H1 (cell line): ENCODE measurements at regions not wholly inside any gene's neighbourhood (a gene's known extent, or its start where the extent isn't known, plus 50 kb on each side); places are given as distances from the start of the nearest gene placed in this dataset.

Source experiments
- CTCF ChIA-PET: fragments of 300-600 bp; sonication (Branson Sonifier 250); formaldehyde crosslinking; loops from one replicate; lab custom pipeline; 2021; ENCODE audit not compliant: partially characterized antibody; lab: Charles Lee
- POLR2A ChIA-PET: fragments of 300-600 bp; sonication (Branson Sonifier 250); formaldehyde crosslinking; loops from one replicate; lab custom pipeline; 2021; ENCODE audit warnings: inconsistent platforms; ENCODE audit not compliant: partially characterized antibody; lab: Charles Lee
- DNase-seq, 2 experiments: peaks; one replicate each; pipeline versions ENCODE4 v3.0.0 to v3.0.0-alpha.2; 2010 to 2022; ENCODE audit warnings: low spot score in 2 of 2, low read depth in 1 of 2, mixed read lengths in 1 of 2
- FAIRE-seq: peaks from 2 replicates; lab custom pipeline; 2011; peaks lifted over from hg19 to GRCh38; lab: Jason Lieb, UNC
- H2AFZ ChIP-seq: 2 replicates; pipeline ENCODE4 v1.8.1; 2012; ENCODE audit warnings: low read length, inconsistent platforms
- H2AK5ac ChIP-seq: 2 replicates; pipeline ENCODE4 v1.6.1; 2013; ENCODE audit warnings: low read depth, low read length
- H2BK120ac ChIP-seq: replicated peaks from 2 replicates; pipeline ENCODE3; 2013; ENCODE audit warnings: low read depth, low read length, inconsistent platforms
- H2BK12ac ChIP-seq: 2 replicates; pipeline ENCODE4 v1.6.1; 2013; ENCODE audit warnings: low read depth, low read length
- H2BK15ac ChIP-seq: 2 replicates; pipeline ENCODE4 v1.6.1; 2013; ENCODE audit warnings: low read length
- H2BK20ac ChIP-seq: 2 replicates; pipeline ENCODE4 v1.6.1; 2013; ENCODE audit warnings: low read length
- H2BK5ac ChIP-seq: 2 replicates; pipeline ENCODE4 v1.6.1; 2013; ENCODE audit warnings: low read depth, low read length
- H3K14ac ChIP-seq: 2 replicates; pipeline ENCODE4 v1.6.1; 2013; ENCODE audit warnings: inconsistent platforms; ENCODE audit not compliant: insufficient read length
- H3K18ac ChIP-seq: 2 replicates; pipeline ENCODE4 v1.6.1; 2013; ENCODE audit warnings: low read length; ENCODE audit errors: extremely low read depth
- H3K23ac ChIP-seq: 2 replicates; pipeline ENCODE4 v1.6.1; 2013; ENCODE audit warnings: inconsistent platforms; ENCODE audit not compliant: insufficient read length
- H3K23me2 ChIP-seq: 2 replicates; pipeline ENCODE4 v1.6.1; 2013; ENCODE audit warnings: low read depth, low read length
- H3K27ac ChIP-seq: 2 replicates; pipeline ENCODE4 v1.6.1; 2011; ENCODE audit warnings: low read depth, low read length, inconsistent platforms
- H3K27me3 ChIP-seq, 4 experiments: replicated peaks in 1 of 4; 1 replicate in 1 of 4; 2 replicates in 3 of 4; pipeline versions ENCODE4 v1.6.1 to v1.8.1; 2011 to 2013; ENCODE audit warnings: low read length in 3 of 4, mild to moderate bottlenecking in 3 of 4, inconsistent platforms in 2 of 4, mixed read lengths in 2 of 4, moderate library complexity in 1 of 4; ENCODE audit not compliant: control insufficient read depth in 3 of 4, insufficient read depth in 3 of 4; ENCODE audit errors: extremely low read depth in 1 of 4
- H3K36me3 ChIP-seq, 4 experiments: 2 replicates each; pipeline versions ENCODE4 v1.6.1 to v1.8.1; 2011 to 2013; ENCODE audit warnings: mild to moderate bottlenecking in 4 of 4, low read length in 3 of 4, moderate library complexity in 2 of 4, control low read depth in 1 of 4, inconsistent platforms in 1 of 4; ENCODE audit not compliant: insufficient read depth in 4 of 4, control insufficient read depth in 2 of 4
- H3K4ac ChIP-seq: replicated peaks from 2 replicates; pipeline ENCODE3; 2013; ENCODE audit warnings: low read length, low read depth, mixed read lengths, inconsistent platforms; ENCODE audit not compliant: insufficient read length
- H3K4me1 ChIP-seq, 4 experiments: replicated peaks in 1 of 4; 1 replicate in 1 of 4; 2 replicates in 3 of 4; pipeline versions ENCODE4 v1.6.1 to v1.8.1; 2011 to 2013; ENCODE audit warnings: low read length in 3 of 4, inconsistent platforms in 2 of 4, mixed read lengths in 1 of 4; ENCODE audit not compliant: insufficient read depth in 4 of 4, control insufficient read depth in 3 of 4
- H3K4me2 ChIP-seq, 2 experiments: 2 replicates each; pipeline versions ENCODE4 v1.6.1 to v1.8.1; 2011 to 2013; ENCODE audit warnings: low read depth in 2 of 2, low read length in 2 of 2, control low read depth in 1 of 2, inconsistent platforms in 1 of 2, mild to moderate bottlenecking in 1 of 2; ENCODE audit not compliant: insufficient read depth in 1 of 2
- H3K4me3 ChIP-seq, 4 experiments: fragments of 200-600, 300-600 bp in 1 of 4; sonication (generic), shearing (Covaris generic), sonication (Bioruptor Twin) in 1 of 4; 2 replicates each; pipeline versions ENCODE4 v1.5.1 to v1.8.1; 2011 to 2016; ENCODE audit warnings: low read length in 4 of 4, low read depth in 3 of 4, control low read depth in 2 of 4, inconsistent platforms in 2 of 4, mild to moderate bottlenecking in 2 of 4, mixed read lengths in 1 of 4, moderate library complexity in 1 of 4; ENCODE audit not compliant: insufficient read depth in 2 of 4; ENCODE audit errors: extremely low read depth in 1 of 4
- H3K56ac ChIP-seq: replicated peaks from 2 replicates; pipeline ENCODE3; 2013; ENCODE audit warnings: low read depth, mild to moderate bottlenecking, mixed read lengths, low read length, inconsistent platforms; ENCODE audit not compliant: insufficient read length
- H3K79me1 ChIP-seq: 2 replicates; pipeline ENCODE4 v1.6.1; 2013; ENCODE audit warnings: low read depth, low read length, control low read depth
- H3K79me2 ChIP-seq, 2 experiments: 2 replicates each; pipeline versions ENCODE4 v1.6.1 to v1.8.1; 2012 to 2013; ENCODE audit warnings: low read length in 2 of 2, mild to moderate bottlenecking in 2 of 2, inconsistent platforms in 1 of 2; ENCODE audit not compliant: insufficient read depth in 2 of 2, control insufficient read depth in 1 of 2
- H3K9ac ChIP-seq, 4 experiments: replicated peaks in 1 of 4; 1 replicate in 1 of 4; 2 replicates in 3 of 4; pipeline versions ENCODE4 v1.6.1 to v1.8.1; 2011 to 2013; ENCODE audit warnings: low read depth in 3 of 4, low read length in 3 of 4, control low read depth in 2 of 4, mild to moderate bottlenecking in 2 of 4, moderate library complexity in 2 of 4, inconsistent platforms in 1 of 4; ENCODE audit errors: extremely low read depth in 1 of 4
- H3K9me3 ChIP-seq, 2 experiments: 2 replicates each; pipeline versions ENCODE4 v1.6.1 to v1.8.1; 2012 to 2013; ENCODE audit warnings: mild to moderate bottlenecking in 2 of 2, moderate library complexity in 2 of 2, control low read depth in 1 of 2, inconsistent platforms in 1 of 2, low read depth in 1 of 2, low read length in 1 of 2, mixed read lengths in 1 of 2; ENCODE audit not compliant: insufficient read depth in 2 of 2
- H4K20me1 ChIP-seq, 2 experiments: replicated peaks in 1 of 2; 2 replicates each; pipeline versions ENCODE3 to v1.8.1; 2011 to 2013; ENCODE audit warnings: inconsistent platforms in 2 of 2, low read length in 2 of 2, mild to moderate bottlenecking in 1 of 2; ENCODE audit not compliant: insufficient read depth in 2 of 2, control insufficient read depth in 1 of 2
- H4K5ac ChIP-seq: 2 replicates; pipeline ENCODE4 v1.6.1; 2013; ENCODE audit warnings: low read length, low read depth, mixed read lengths, inconsistent platforms; ENCODE audit not compliant: insufficient read length
- H4K8ac ChIP-seq: 2 replicates; pipeline ENCODE4 v1.8.0; 2013; ENCODE audit warnings: mild to moderate bottlenecking, moderate library complexity, low read length, inconsistent platforms; ENCODE audit not compliant: insufficient read depth; ENCODE audit errors: extremely low read depth
- H4K91ac ChIP-seq: replicated peaks from 2 replicates; pipeline ENCODE3; 2013; ENCODE audit warnings: low read length, mixed read lengths, inconsistent platforms; ENCODE audit not compliant: insufficient read length
- BCL11A ChIP-seq, 2 experiments: IDR thresholded peaks; one replicate each; pipeline ENCODE4 v1.6.1; 2011; ENCODE audit warnings: low read depth in 2 of 2, low read length in 2 of 2, mild to moderate bottlenecking in 2 of 2
- CTBP2 ChIP-seq: IDR thresholded peaks from 2 replicates; pipeline ENCODE4 v1.7.0; 2011; ENCODE audit warnings: borderline replicate concordance, mild to moderate bottlenecking, moderate library complexity, mixed read lengths, low read length; ENCODE audit not compliant: insufficient read depth, insufficient read length
- CTCF ChIP-seq, 3 experiments: IDR thresholded peaks; 1 replicate in 2 of 3; 2 replicates in 1 of 3; pipeline versions ENCODE4 v1.5.1 to v1.6.1; 2011; ENCODE audit warnings: low read length in 3 of 3, mild to moderate bottlenecking in 3 of 3, inconsistent platforms in 2 of 3, low read depth in 1 of 3, moderate library complexity in 1 of 3; ENCODE audit not compliant: insufficient read depth in 1 of 3; ENCODE audit errors: control extremely low read depth in 1 of 3
- GABPA ChIP-seq: IDR thresholded peaks from 2 replicates; pipeline ENCODE4 v1.6.1; 2011; ENCODE audit warnings: mild to moderate bottlenecking, low read length, moderate library complexity, borderline replicate concordance; ENCODE audit not compliant: insufficient read depth
- MAFK ChIP-seq: IDR thresholded peaks from 2 replicates; pipeline ENCODE4 v1.6.1; 2012; ENCODE audit warnings: low read depth, mild to moderate bottlenecking, improper control_type of control experiment, low read length
- NANOG ChIP-seq: IDR thresholded peaks from 2 replicates; pipeline ENCODE4 v1.6.1; 2011; ENCODE audit warnings: low read length, low read depth, mild to moderate bottlenecking, inconsistent platforms; ENCODE audit not compliant: insufficient read depth, poor library complexity, severe bottlenecking
- POLR2A ChIP-seq, 2 experiments: IDR thresholded peaks; 1 replicate in 1 of 2; 2 replicates in 1 of 2; pipeline ENCODE4 v1.6.1; 2011; ENCODE audit warnings: low read depth in 2 of 2, low read length in 2 of 2, mild to moderate bottlenecking in 2 of 2; ENCODE audit errors: control extremely low read depth in 1 of 2
- SRF ChIP-seq: IDR thresholded peaks from 2 replicates; pipeline ENCODE4 v1.6.1; 2011; ENCODE audit warnings: mild to moderate bottlenecking, low read depth, low read length, moderate library complexity
- TAF7 ChIP-seq: optimal IDR thresholded peaks from 2 replicates; pipeline ENCODE3; 2011; ENCODE audit warnings: low read depth, mild to moderate bottlenecking, inconsistent platforms, low read length, moderate library complexity, borderline replicate concordance
- TCF12 ChIP-seq: IDR thresholded peaks from 2 replicates; pipeline ENCODE4 v1.6.1; 2011; ENCODE audit warnings: low read depth, mild to moderate bottlenecking, low read length
- WGBS, 2 experiments: shearing (Covaris generic) in 1 of 2; methylation state at CpG; one replicate each; pipeline versions ENCODE4 v1.1.6 to v1.1.7; 2013 to 2015; ENCODE audit warnings: low lambda C conversion rate in 2 of 2, mixed read lengths in 2 of 2, inconsistent platforms in 1 of 2, low coverage in 1 of 2, missing lambda C conversion rate in 1 of 2; ENCODE audit not compliant: insufficient replicate concordance in 2 of 2, insufficient coverage in 1 of 2, insufficient read length in 1 of 2; ENCODE audit errors: extremely low coverage in 1 of 2, missing lambda C conversion rate in 1 of 2; 5-methylcytosine and 5-hydroxymethylcytosine counted together

DNA sequence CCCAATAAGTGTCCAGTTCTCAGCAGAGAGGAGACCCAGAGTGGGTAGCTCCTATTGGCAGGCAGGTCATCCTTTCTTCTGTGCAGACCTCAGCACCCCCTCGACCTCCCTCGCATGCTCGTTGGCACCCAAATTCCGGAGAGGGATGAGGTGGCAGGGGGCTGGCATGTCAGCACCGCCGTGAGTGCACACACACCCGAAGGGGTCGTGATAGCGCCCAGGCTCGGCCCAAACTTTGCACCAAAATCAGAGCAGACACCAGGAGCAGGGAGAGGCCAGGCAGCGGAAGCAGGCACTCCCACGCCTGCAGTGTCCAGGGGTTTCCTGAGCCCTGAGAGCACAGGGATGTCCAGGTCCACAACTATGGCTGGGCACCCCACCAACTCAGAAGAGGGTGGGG is 1503.8 kb upstream of the PCDH20 start:
- DNase-seq: no peak
- no peaks in the 10 kb centered on the region for H3K27me3 ChIP-seq
- no peak overlapping the region for H4K91ac ChIP-seq
- no peaks in the 10 kb centered on the region for H3K79me1 ChIP-seq
- H2BK20ac ChIP-seq: no peak overlapping the region
- ChIA-PET POLR2A (no interaction called here), CTCF (no interaction called here)
- H2AFZ ChIP-seq: no peak overlapping the region
- TF ChIP-seq MAFK (no peak), POLR2A (IDR thresholded peaks at IDR 0.05; ENCODE audit: control extremely low read depth in 1 of 2, low read depth in 2 of 2, low read length in 2 of 2) (no peak), TCF12 (no peak), TAF7 (no peak), SRF (no peak), GABPA (no peak), NANOG (no peak), CTBP2 (no peak), CTCF (IDR thresholded peaks at IDR 0.05; ENCODE audit: control extremely low read depth in 1 of 3, insufficient read depth in 1 of 3, low read depth in 1 of 3, low read length in 3 of 3) (no peak), BCL11A (IDR thresholded peaks at IDR 0.05; ENCODE audit: low read depth in 2 of 2, low read length in 2 of 2) (no peak)
- H4K8ac ChIP-seq: no peak overlapping the region
- H3K9ac ChIP-seq: no peak overlapping the region
- peaks cover 0 to 4% of the 10 kb centered on the region in 2 experiments; a peak in 1 of 4 replicates for H3K9me3 ChIP-seq
- H2BK120ac ChIP-seq: no peak overlapping the region
- 93% methylated on average over 12 of the region's 12 CpGs; no CpG with 5 or more reads in 1 of the 2 experiments for WGBS, 2 experiments
- no peaks in the 10 kb centered on the region for H3K23me2 ChIP-seq
- no peak overlapping the region for H2BK5ac ChIP-seq
- H2BK12ac ChIP-seq: no peak overlapping the region
- no peak overlapping the region for H3K27ac ChIP-seq
- FAIRE-seq: no peak
- no peak overlapping the region for H4K5ac ChIP-seq
- H3K36me3 ChIP-seq: no peaks in the 10 kb centered on the region
- no peak overlapping the region for H3K4me2 ChIP-seq
- no peak overlapping the region for H2BK15ac ChIP-seq
- H3K4ac ChIP-seq: no peak overlapping the region
- H3K18ac ChIP-seq: no peak overlapping the region
- H3K14ac ChIP-seq: no peak overlapping the region
- no peaks in the 10 kb centered on the region for H3K79me2 ChIP-seq
- no peak overlapping the region for H3K56ac ChIP-seq
- no peak overlapping the region for H2AK5ac ChIP-seq
- H3K23ac ChIP-seq: no peak overlapping the region
- no peaks in the 10 kb centered on the region for H3K4me1 ChIP-seq
- no peaks in the 10 kb centered on the region for H4K20me1 ChIP-seq
- H3K4me3 ChIP-seq: no peak overlapping the region
